ENCODE measurements at regions not wholly inside any gene's neighbourhood (a gene's known extent, or its start where the extent isn't known, plus 50 kb on each side); places are given as distances from the start of the nearest gene placed in this dataset.

DNA sequence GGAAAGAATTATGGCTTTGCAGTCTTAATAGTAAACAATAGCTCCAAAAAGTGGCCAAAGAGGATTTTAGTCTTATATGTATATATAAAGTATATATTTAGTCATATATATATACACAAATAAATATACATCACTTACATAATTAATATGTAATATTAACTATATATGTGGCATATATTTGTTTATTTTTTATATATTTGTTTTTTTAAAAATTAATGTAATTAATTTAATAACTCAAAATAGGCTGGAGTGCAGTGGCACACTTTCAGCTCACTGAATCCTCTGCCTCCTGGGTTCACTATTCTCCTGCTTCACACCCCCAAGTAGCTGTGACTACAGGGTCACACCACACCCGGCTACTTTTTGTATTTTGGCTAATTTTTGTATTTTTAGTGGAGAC lies 532.6 kb downstream of the KCNT2 start:
- Mint-ChIP-seq H3K4me3 (no peak overlapping the region), H3K36me3 (ENCODE audit: low read depth) (no peaks in the 10 kb centered on the region), H3K4me1 (no peaks in the 10 kb centered on the region), H3K27me3 (ENCODE audit: low read depth, poor library complexity) (peaks cover 3% of the 10 kb centered on the region), H3K9me3 (no peaks in the 10 kb centered on the region), H3K27ac (no peak overlapping the region)
- no peak for DNase-seq
- TF ChIP-seq, protein P1, sequence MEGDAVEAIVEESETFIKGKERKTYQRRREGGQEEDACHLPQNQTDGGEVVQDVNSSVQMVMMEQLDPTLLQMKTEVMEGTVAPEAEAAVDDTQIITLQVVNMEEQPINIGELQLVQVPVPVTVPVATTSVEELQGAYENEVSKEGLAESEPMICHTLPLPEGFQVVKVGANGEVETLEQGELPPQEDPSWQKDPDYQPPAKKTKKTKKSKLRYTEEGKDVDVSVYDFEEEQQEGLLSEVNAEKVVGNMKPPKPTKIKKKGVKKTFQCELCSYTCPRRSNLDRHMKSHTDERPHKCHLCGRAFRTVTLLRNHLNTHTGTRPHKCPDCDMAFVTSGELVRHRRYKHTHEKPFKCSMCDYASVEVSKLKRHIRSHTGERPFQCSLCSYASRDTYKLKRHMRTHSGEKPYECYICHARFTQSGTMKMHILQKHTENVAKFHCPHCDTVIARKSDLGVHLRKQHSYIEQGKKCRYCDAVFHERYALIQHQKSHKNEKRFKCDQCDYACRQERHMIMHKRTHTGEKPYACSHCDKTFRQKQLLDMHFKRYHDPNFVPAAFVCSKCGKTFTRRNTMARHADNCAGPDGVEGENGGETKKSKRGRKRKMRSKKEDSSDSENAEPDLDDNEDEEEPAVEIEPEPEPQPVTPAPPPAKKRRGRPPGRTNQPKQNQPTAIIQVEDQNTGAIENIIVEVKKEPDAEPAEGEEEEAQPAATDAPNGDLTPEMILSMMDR (IDR thresholded peaks at IDR 0.05): no peak

DNA sequence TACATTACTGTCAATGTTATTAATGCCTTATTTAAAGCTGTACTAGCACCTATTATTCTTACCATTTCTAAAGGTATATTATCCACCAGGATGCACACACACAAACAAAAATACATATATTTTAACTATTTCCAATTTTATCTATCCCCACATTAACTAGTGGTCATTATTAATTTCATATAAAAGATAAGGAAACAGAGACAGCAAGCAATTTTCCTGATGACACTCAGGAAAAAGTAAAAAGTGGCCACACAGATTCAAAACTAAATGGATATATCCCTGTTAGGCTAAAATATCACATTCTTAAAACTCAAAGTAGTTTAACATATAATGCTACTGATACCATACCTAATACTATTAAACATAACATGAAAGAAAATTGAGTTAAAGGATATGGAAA lies 534.1 kb downstream of the KCNT2 start:
- TF ChIP-seq, protein P1 (IDR thresholded peaks at IDR 0.05): no peak
- no peak for DNase-seq
- H3K9me3 Mint-ChIP-seq: no peaks in the 10 kb centered on the region
- H3K4me3 Mint-ChIP-seq: no peak overlapping the region
- H3K4me1 Mint-ChIP-seq: no peaks in the 10 kb centered on the region
- no peak overlapping the region for H3K27ac Mint-ChIP-seq
- H3K36me3 Mint-ChIP-seq (ENCODE audit: low read depth): no peaks in the 10 kb centered on the region
- peaks cover 3% of the 10 kb centered on the region for H3K27me3 Mint-ChIP-seq (ENCODE audit: low read depth, poor library complexity)

DNA sequence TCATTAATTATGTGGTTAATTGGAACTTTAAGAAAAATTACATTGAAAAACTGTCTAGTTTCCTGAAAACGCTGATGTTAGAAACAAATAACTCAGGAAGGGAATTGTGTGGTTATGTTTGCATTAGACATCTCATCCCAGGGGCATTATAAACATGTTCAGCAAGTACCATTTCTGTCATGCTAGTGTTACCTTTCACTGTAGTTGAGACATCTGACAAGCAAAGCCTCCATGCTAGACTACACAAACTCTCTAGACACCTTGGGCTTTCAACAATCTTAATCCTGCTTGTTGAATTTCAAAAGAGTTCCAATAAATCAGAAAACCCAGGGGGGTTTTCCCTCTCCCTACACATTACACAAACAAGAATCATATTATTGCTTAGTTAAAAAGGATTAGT lies 536.8 kb downstream of the KCNT2 start:
- H3K4me1 Mint-ChIP-seq: no peaks in the 10 kb centered on the region
- no peak for DNase-seq
- no peaks in the 10 kb centered on the region for H3K36me3 Mint-ChIP-seq (ENCODE audit: low read depth)
- no peaks in the 10 kb centered on the region for H3K9me3 Mint-ChIP-seq
- H3K4me3 Mint-ChIP-seq: no peak overlapping the region
- H3K27me3 Mint-ChIP-seq (ENCODE audit: low read depth, poor library complexity): peaks cover 3% of the 10 kb centered on the region
- TF ChIP-seq, protein P1 (IDR thresholded peaks at IDR 0.05): no peak
- H3K27ac Mint-ChIP-seq: no peak overlapping the region

DNA sequence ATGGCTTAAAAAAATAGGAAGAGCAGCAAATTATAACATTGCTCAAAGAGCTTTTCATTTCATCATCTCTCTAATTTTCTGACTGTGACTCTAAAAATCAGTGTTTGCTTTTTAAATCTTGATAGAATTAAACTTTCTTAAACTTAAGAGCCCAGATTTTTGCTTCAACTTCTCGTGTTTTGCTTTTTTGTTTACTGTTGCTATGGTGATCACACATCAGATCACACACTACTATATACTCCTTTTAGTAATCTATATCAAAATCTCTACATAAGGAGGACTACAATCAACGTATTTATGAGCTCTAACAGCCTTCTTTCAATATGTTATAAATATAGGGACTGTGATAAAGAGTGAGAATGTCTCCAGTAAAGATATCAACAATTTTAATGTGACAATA lies 537.3 kb downstream of the KCNT2 start:
- TF ChIP-seq, protein P1 (IDR thresholded peaks at IDR 0.05): no peak
- Mint-ChIP-seq H3K36me3 (ENCODE audit: low read depth) (no peaks in the 10 kb centered on the region), H3K4me1 (no peaks in the 10 kb centered on the region), H3K4me3 (no peak overlapping the region), H3K27me3 (ENCODE audit: low read depth, poor library complexity) (peaks cover 3% of the 10 kb centered on the region), H3K9me3 (no peaks in the 10 kb centered on the region), H3K27ac (no peak overlapping the region)
- no peak for DNase-seq

DNA sequence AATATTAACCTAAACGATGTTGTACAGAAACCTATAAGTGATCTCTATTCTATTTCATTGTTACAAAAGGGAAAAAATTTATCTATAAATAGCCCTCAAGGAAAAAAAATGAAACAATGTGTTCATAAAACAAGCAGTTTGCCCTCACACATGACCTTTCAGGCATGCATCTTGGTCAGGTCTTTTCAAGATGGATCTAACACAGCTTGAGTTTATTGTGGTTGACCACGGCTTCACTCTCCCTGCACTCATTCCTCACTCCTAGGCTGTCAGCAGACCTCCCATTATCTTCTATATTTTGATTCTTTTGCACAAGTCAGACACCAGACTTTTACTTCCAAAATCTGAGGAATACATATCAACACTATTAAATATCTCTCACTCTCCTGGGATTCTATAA lies 544.3 kb downstream of the KCNT2 start:
- H3K9me3 Mint-ChIP-seq: no peaks in the 10 kb centered on the region
- H3K4me1 Mint-ChIP-seq: no peaks in the 10 kb centered on the region
- TF ChIP-seq, protein P1 (IDR thresholded peaks at IDR 0.05): no peak
- no peak overlapping the region for H3K27ac Mint-ChIP-seq
- no peak for DNase-seq
- H3K36me3 Mint-ChIP-seq (ENCODE audit: low read depth): no peaks in the 10 kb centered on the region
- H3K4me3 Mint-ChIP-seq: no peak overlapping the region
- peaks cover 2% of the 10 kb centered on the region for H3K27me3 Mint-ChIP-seq (ENCODE audit: low read depth, poor library complexity)

DNA sequence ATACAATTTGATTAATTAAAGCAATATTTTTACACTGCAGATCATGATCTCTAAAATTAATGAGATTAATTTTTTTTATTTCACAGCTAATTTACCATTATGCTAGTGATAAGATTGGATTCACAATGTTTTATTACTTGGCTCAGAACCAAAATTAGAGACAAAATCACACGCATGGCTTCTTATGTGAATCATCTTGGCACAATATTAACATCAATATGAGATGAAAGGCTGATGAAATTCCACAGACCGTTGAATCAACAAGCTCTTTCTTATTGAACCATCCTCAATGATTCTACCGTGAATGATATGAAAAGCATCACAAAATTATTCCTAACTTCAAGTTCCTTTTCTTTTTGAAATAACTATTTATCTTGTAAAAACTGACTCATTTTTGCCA lies 544.9 kb downstream of the KCNT2 start:
- peaks cover 2% of the 10 kb centered on the region for H3K27me3 Mint-ChIP-seq (ENCODE audit: low read depth, poor library complexity)
- TF ChIP-seq, protein P1 (IDR thresholded peaks at IDR 0.05): no peak

More for the DNA sequence above, 544.9 kb downstream of the KCNT2 start:
- Mint-ChIP-seq H3K4me1 (no peaks in the 10 kb centered on the region), H3K36me3 (ENCODE audit: low read depth) (no peaks in the 10 kb centered on the region), H3K4me3 (no peak overlapping the region), H3K27ac (no peak overlapping the region), H3K9me3 (no peaks in the 10 kb centered on the region)
- DNase-seq: no peak
